Loucy (cell line): ENCODE measurements at regions not wholly inside any gene's neighbourhood (a gene's known extent, or its start where the extent isn't known, plus 50 kb on each side); places are given as distances from the start of the nearest gene placed in this dataset.
"Not testable (repeated sequence)": the region's sequence is repeated elsewhere in the genome, so short reads cannot be mapped to it uniquely, and the experiment has no call there.

Experiments
- H2AFZ ChIP-seq: fragments of 200-600 bp; sonication (generic); 2 replicates; pipeline ENCODE4 v1.6.0; 2016; ENCODE audit warnings: antibody characterized with exemption, mild to moderate bottlenecking, low read length, moderate library complexity
- H3F3A ChIP-seq: fragments of 200-600 bp; 2 replicates; pipeline ENCODE4 v1.6.0; 2016; ENCODE audit warnings: antibody characterized with exemption, low read depth, mild to moderate bottlenecking
- H3K27me3 ChIP-seq: fragments of 200-600 bp; sonication (generic); 2 replicates; pipeline ENCODE4 v1.6.1; 2014; ENCODE audit warnings: low read length, mild to moderate bottlenecking; ENCODE audit not compliant: insufficient read depth, poor library complexity, severe bottlenecking
- H3K36me3 ChIP-seq: fragments of 200-600 bp; sonication (generic); 2 replicates; pipeline ENCODE4 v1.6.1; 2016; ENCODE audit warnings: low read length; ENCODE audit not compliant: insufficient read depth
- H3K4me1 ChIP-seq: fragments of 200-600 bp; sonication (generic); 2 replicates; pipeline ENCODE4 v1.5.1; 2014; ENCODE audit warnings: low read length, mild to moderate bottlenecking; ENCODE audit not compliant: insufficient read depth, poor library complexity, severe bottlenecking
- H3K4me2 ChIP-seq: fragments of 200-600 bp; sonication (generic); 2 replicates; pipeline ENCODE4 v1.6.0; 2014; ENCODE audit warnings: antibody characterized with exemption, low read length, low read depth, mild to moderate bottlenecking; ENCODE audit not compliant: poor library complexity, severe bottlenecking
- H3K4me3 ChIP-seq: fragments of 200-600 bp; sonication (generic); 2 replicates; pipeline ENCODE4 v1.5.1; 2014; ENCODE audit warnings: low read length, mild to moderate bottlenecking, mixed read lengths; ENCODE audit not compliant: poor library complexity, severe bottlenecking
- H3K79me2 ChIP-seq: fragments of 200-600 bp; sonication (generic); 2 replicates; pipeline ENCODE4 v1.6.1; 2014; ENCODE audit warnings: low read length; ENCODE audit not compliant: insufficient read depth
- H3K9ac ChIP-seq: fragments of 200-600 bp; sonication (generic); 2 replicates; pipeline ENCODE4 v1.6.0; 2014; ENCODE audit warnings: mild to moderate bottlenecking, low read depth, low read length, moderate library complexity; ENCODE audit not compliant: poor library complexity, severe bottlenecking
- H3K9me2 ChIP-seq: fragments of 200-600 bp; sonication (generic); replicated peaks from 2 replicates; pipeline ENCODE4 v1.6.1; 2016; ENCODE audit warnings: low read depth, low read length, mixed read lengths
- H3K9me3 ChIP-seq: fragments of 200-600 bp; sonication (generic); 2 replicates; pipeline ENCODE4 v1.6.1; 2014; ENCODE audit warnings: mild to moderate bottlenecking, antibody characterized with exemption, low read length, low read depth; ENCODE audit not compliant: insufficient read depth
- H4K20me1 ChIP-seq: fragments of 200-600 bp; sonication (generic); 2 replicates; pipeline ENCODE4 v1.6.0; 2014; ENCODE audit warnings: antibody characterized with exemption, low read length, mild to moderate bottlenecking; ENCODE audit not compliant: insufficient read depth, poor library complexity, severe bottlenecking
- EZH2phosphoT487 ChIP-seq: fragments of 200-600 bp; IDR thresholded peaks from 2 replicates; pipeline ENCODE4 v1.6.1; 2018; ENCODE audit warnings: antibody characterized with exemption, mild to moderate bottlenecking, moderate library complexity, borderline replicate concordance
- TF ChIP-seq, protein P1 (sequence below): fragments of 200-600 bp; sonication (generic); conservative IDR thresholded peaks from 2 replicates; pipeline ENCODE4 v1.5.1; 2014; ENCODE audit warnings: mild to moderate bottlenecking, antibody characterized with exemption, low read length

DNA sequence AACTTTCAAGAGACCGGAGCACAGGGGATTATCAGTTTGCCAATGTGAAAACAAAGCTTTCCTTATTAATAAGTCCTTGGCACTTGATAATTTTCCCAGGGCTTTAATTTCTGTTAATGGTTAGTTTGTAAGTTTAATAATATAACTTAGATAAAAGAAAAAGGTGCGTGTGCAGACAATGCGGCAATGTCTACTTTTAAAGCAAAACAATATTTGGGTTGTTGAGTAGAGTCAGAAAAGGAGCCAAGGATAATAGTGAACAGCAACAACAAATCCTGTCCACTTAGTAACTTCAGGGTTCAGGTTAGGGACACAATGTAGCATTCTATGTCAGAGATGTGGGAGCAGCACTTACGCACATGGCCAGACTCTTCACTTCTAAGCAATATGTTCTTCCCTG is 469.6 kb upstream of the NFIA start:
- TF ChIP-seq, protein P1, sequence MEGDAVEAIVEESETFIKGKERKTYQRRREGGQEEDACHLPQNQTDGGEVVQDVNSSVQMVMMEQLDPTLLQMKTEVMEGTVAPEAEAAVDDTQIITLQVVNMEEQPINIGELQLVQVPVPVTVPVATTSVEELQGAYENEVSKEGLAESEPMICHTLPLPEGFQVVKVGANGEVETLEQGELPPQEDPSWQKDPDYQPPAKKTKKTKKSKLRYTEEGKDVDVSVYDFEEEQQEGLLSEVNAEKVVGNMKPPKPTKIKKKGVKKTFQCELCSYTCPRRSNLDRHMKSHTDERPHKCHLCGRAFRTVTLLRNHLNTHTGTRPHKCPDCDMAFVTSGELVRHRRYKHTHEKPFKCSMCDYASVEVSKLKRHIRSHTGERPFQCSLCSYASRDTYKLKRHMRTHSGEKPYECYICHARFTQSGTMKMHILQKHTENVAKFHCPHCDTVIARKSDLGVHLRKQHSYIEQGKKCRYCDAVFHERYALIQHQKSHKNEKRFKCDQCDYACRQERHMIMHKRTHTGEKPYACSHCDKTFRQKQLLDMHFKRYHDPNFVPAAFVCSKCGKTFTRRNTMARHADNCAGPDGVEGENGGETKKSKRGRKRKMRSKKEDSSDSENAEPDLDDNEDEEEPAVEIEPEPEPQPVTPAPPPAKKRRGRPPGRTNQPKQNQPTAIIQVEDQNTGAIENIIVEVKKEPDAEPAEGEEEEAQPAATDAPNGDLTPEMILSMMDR: no peak
- no peak for TF ChIP-seq EZH2phosphoT487
- no peak overlapping the region for H3K4me2 ChIP-seq
- no peak overlapping the region for H3K9ac ChIP-seq
- no peak overlapping the region for H3K4me3 ChIP-seq
- H3K9me2 ChIP-seq: no peaks in the 10 kb centered on the region
- H3K9me3 ChIP-seq: no peaks in the 10 kb centered on the region
- H3F3A ChIP-seq: no peaks in the 10 kb centered on the region
- no peaks in the 10 kb centered on the region for H4K20me1 ChIP-seq
- H3K36me3 ChIP-seq: no peaks in the 10 kb centered on the region
- H3K4me1 ChIP-seq: peaks cover 15% of the 10 kb centered on the region
- H3K79me2 ChIP-seq: no peaks in the 10 kb centered on the region
- no peak overlapping the region for H2AFZ ChIP-seq
- H3K27me3 ChIP-seq: no peaks in the 10 kb centered on the region

DNA sequence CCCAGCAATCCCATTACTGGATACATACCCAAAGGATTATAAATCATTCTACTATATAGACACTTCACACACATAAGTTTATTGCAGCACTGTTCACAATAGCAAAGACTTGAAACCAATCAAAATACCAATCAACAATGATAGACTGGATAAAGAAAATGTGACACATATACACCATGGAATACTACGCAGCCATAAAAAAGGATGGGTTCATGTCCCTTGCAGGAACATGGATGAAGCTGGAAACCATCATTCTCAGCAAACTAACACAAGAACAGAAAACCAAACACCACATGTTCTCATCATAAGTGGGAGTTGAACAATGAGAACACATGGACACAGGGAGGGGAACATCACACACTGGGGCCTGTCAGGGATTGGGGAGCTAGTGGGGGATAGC is 475.4 kb upstream of the NFIA start:
- H3F3A ChIP-seq, H3K9me3 ChIP-seq, H2AFZ ChIP-seq, H3K36me3 ChIP-seq, H4K20me1 ChIP-seq, H3K9me2 ChIP-seq, H3K4me1 ChIP-seq, H3K4me2 ChIP-seq, H3K79me2 ChIP-seq, H3K9ac ChIP-seq, H3K4me3 ChIP-seq, H3K27me3 ChIP-seq: not testable (repeated sequence)

DNA sequence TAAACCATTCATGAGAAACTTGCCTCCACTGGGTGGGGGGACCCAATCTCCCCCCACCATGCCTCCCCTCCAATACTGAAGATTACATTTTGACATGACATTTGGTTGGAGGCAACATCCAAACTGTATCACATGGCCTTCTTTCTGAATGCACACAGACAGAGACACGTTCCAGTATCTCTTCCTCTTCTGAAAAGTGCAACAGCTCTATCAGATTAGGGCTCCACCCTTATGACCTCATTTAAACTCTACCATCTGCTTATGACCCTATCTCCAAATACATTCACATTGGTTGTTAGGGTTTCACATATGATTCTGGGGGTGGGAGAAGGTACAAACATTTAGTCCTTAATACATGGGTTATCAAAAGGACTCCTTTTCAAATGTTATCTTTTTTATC is 481.8 kb upstream of the NFIA start:
- TF ChIP-seq EZH2phosphoT487: no peak
- TF ChIP-seq, protein P1: no peak
- Histone ChIP-seq H4K20me1 (no peaks in the 10 kb centered on the region), H3K79me2 (no peaks in the 10 kb centered on the region), H3K4me3 (no peak overlapping the region), H3K9me3 (peaks cover 5% of the 10 kb centered on the region; the same call in 1 of the 2 replicates), H3K36me3 (no peaks in the 10 kb centered on the region), H3K9me2 (no peaks in the 10 kb centered on the region), H3K27me3 (no peaks in the 10 kb centered on the region), H3K9ac (no peak overlapping the region), H3K4me2 (no peak overlapping the region), H3F3A (no peaks in the 10 kb centered on the region), H3K4me1 (peaks cover 7% of the 10 kb centered on the region), H2AFZ (peak overlapping the region; percentile 38; the same call in 1 of the 2 replicates)

- Histone ChIP-seq H3K79me2 (no peaks in the 10 kb centered on the region), H3K4me1 (peaks cover 7% of the 10 kb centered on the region), H2AFZ (no peak overlapping the region), H3K27me3 (no peaks in the 10 kb centered on the region), H3K36me3 (no peaks in the 10 kb centered on the region), H3K9ac (no peak overlapping the region), H3K9me2 (no peaks in the 10 kb centered on the region), H4K20me1 (no peaks in the 10 kb centered on the region), H3K4me2 (no peak overlapping the region), H3K4me3 (no peak overlapping the region), H3F3A (no peaks in the 10 kb centered on the region), H3K9me3 (peaks cover 5% of the 10 kb centered on the region; the same call in 1 of the 2 replicates)
- TF ChIP-seq, protein P1: no peak
- TF ChIP-seq EZH2phosphoT487: no peak
Measured at GRCh38 chr1:60599574-60599973, 482.8 kb upstream of the NFIA start.
